Psoas muscle (tissue), 7 donors: ENCODE measurements at regions not wholly inside any gene's neighbourhood (a gene's known extent, or its start where the extent isn't known, plus 50 kb on each side); places are given as distances from the start of the nearest gene placed in this dataset.
A peak's percentile ranks its signal among the peaks of the same experiment; 100 is the strongest.

Source experiments
- ATAC-seq, 4 donors: fragments of 200-7000 bp; cut with Tn5 transposase; one replicate each; pipeline ENCODE4 v1.9.1; 2020; ENCODE audit warnings: moderate library complexity in 3 of 4, mild to moderate bottlenecking in 2 of 4
- DNase-seq, 2 donors: peaks; one replicate each; pipeline ENCODE4 v3.0.0-alpha.2; 2020
- H3K27ac ChIP-seq: fragments of 200-600 bp; one replicate; pipeline ENCODE4 v1.8.0; 2022
- H3K27me3 ChIP-seq, 3 donors: fragments of 200-600 bp in 1 of 3; one replicate each; pipeline versions ENCODE4 v1.6.1 to v1.8.0; 2013 to 2022; ENCODE audit warnings: low read length in 2 of 3, mild to moderate bottlenecking in 2 of 3, moderate library complexity in 1 of 3; ENCODE audit not compliant: insufficient read depth in 3 of 3
- H3K36me3 ChIP-seq, 2 donors: fragments of 200-600 bp in 1 of 2; one replicate each; pipeline versions ENCODE4 v1.6.1 to v1.8.0; 2013 to 2022; ENCODE audit warnings: low read depth in 1 of 2, mild to moderate bottlenecking in 1 of 2, moderate library complexity in 1 of 2; ENCODE audit not compliant: insufficient read depth in 1 of 2
- H3K4me1 ChIP-seq: fragments of 200-600 bp; one replicate; pipeline ENCODE4 v1.8.0; 2022
- H3K4me3 ChIP-seq: fragments of 200-600 bp; one replicate; pipeline ENCODE4 v1.8.0; 2022; ENCODE audit warnings: mild to moderate bottlenecking
- H3K9me3 ChIP-seq: fragments of 200-600 bp; one replicate; pipeline ENCODE4 v1.8.0; 2022
- WGBS, 3 donors: extraction: QIAGEN DNeasy Blood & Tissue Kit; methylation state at CpG; one replicate each; pipeline versions ENCODE4 v1.1.6 to v1.1.7; 2013; 5-methylcytosine and 5-hydroxymethylcytosine counted together
- intact Hi-C, 2 donors: fragments of 100-400 bp; cut with DNase I; formaldehyde crosslinking; loops; one replicate each; pipeline versions ENCODE4 v1.11.0 to v1.14.2; 2022
- TF ChIP-seq, protein P1 (sequence below): fragments of 200-600 bp; IDR thresholded peaks from one replicate; pipeline ENCODE4 v1.8.0; 2022; ENCODE audit warnings: antibody characterized with exemption
- donor health status: healthy with polysubstance abuse.
- donor health status: DM: no; HTN: no; CAD: no; lungs with moderate emphysema.
- donor health status: Bipolar disorder and iron deficiency.
- donor health status: healthy.
- donor health status: DM: yes; HTN: yes; CAD: no.
- donor health status: DM: no; HTN: no; CAD: no.
- donor health status: DM: yes; HTN: yes; CAD: no.

DNA sequence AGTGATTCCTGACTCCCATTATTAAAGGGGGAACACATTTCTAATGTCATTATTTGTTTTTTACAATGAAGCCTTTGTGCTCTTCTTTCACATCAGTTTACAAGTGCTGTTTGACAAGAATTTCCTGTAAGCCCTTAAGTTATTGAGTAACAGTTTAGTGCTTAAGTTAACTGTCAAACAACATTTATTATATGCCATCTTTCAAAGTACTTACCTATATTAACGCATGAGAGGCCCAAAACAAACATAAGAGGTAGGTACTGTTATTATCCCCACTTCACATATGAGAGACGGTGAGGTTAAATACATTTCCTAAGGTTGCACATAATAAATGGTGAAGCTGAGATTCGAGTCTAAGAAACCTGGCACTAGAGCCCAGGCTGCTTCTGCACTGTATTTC, 56.0 kb upstream of the MAGED1 start:
- intact Hi-C loops, result no loop called here
- DNase-seq (no peak), ATAC-seq (no peak)
- TF ChIP-seq, protein P1, sequence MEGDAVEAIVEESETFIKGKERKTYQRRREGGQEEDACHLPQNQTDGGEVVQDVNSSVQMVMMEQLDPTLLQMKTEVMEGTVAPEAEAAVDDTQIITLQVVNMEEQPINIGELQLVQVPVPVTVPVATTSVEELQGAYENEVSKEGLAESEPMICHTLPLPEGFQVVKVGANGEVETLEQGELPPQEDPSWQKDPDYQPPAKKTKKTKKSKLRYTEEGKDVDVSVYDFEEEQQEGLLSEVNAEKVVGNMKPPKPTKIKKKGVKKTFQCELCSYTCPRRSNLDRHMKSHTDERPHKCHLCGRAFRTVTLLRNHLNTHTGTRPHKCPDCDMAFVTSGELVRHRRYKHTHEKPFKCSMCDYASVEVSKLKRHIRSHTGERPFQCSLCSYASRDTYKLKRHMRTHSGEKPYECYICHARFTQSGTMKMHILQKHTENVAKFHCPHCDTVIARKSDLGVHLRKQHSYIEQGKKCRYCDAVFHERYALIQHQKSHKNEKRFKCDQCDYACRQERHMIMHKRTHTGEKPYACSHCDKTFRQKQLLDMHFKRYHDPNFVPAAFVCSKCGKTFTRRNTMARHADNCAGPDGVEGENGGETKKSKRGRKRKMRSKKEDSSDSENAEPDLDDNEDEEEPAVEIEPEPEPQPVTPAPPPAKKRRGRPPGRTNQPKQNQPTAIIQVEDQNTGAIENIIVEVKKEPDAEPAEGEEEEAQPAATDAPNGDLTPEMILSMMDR, result no peak
- Histone ChIP-seq H3K27me3 (peaks cover 0 to 3% (median 0%) of the 10 kb centered on the region in 3 donors), H3K27ac (no peak overlapping the region), H3K4me3 (no peak overlapping the region), H3K9me3 (peaks cover 5% of the 10 kb centered on the region), H3K4me1 (no peaks in the 10 kb centered on the region), H3K36me3 (no peaks in the 10 kb centered on the region)
- WGBS, 3 donors, result 60 to 69% (median 65%) methylated on average over 3 of the region's 3 CpGs

DNA sequence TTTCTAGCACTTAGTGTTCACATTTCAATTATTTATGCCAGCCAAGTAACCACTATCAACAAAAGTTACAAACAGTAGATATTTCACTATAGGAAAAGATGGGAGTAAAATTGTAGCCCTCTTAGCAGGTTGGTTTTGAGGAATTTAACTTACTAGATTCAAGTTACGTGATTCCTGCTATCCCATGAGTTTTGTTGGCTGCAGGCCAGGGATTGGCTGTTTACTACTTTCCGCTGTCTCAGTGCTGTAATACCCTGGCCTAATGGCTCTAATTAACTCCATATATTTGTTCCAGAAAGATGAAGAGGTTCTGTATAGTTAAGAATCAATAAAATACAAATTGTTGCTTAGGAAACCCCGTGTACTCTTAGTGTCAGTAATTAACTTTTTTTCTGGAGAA, 55.5 kb upstream of the MAGED1 start:
- DNase-seq (peak; percentile 31 to 50), ATAC-seq (no peak)
- WGBS, 3 donors, result 31 to 50% (median 40%) methylated on average over 3 of the region's 3 CpGs
- Histone ChIP-seq H3K9me3 (peaks cover 5% of the 10 kb centered on the region), H3K4me3 (no peak overlapping the region), H3K27ac (no peak overlapping the region), H3K4me1 (no peaks in the 10 kb centered on the region), H3K36me3 (no peaks in the 10 kb centered on the region), H3K27me3 (peaks cover 0 to 3% (median 0%) of the 10 kb centered on the region in 3 donors)
- intact Hi-C loops, result no loop called here
- TF ChIP-seq, protein P1, result no peak
